DMS53 (cell line): ENCODE measurements at regions not wholly inside any gene's neighbourhood (a gene's known extent, or its start where the extent isn't known, plus 50 kb on each side); places are given as distances from the start of the nearest gene placed in this dataset.
"Not testable (repeated sequence)": the region's sequence is repeated elsewhere in the genome, so short reads cannot be mapped to it uniquely, and the experiment has no call there.

ENCODE experiments used
- DNase-seq: peaks from one replicate; lab custom pipeline; 2025; lab: John Stamatoyannopoulos, UW

- DNase-seq = no peak
Observed at GRCh38 chr9:90521811-90522570, 120.6 kb downstream of the DIRAS2 start.

- DNase-seq = no peak
Observed at GRCh38 chr9:90523958-90524357, 118.7 kb downstream of the DIRAS2 start.

GRCh38 chr9:90526386-90526785, 116.2 kb downstream of the DIRAS2 start:
- DNase-seq = peak; percentile 9

GRCh38 chr9:90536094-90536493, 106.5 kb downstream of the DIRAS2 start:
- not testable (repeated sequence) for DNase-seq

GRCh38 chr9:90538566-90538965, 104.1 kb downstream of the DIRAS2 start:
- DNase-seq = no peak

- DNase-seq = no peak
Observed at GRCh38 chr9:90539286-90539685, 103.3 kb downstream of the DIRAS2 start.

GRCh38 chr9:90540734-90541133, 101.9 kb downstream of the DIRAS2 start:
- no peak for DNase-seq

- no peak for DNase-seq
Observed at GRCh38 chr9:90544488-90544887, 98.1 kb downstream of the DIRAS2 start.

GRCh38 chr9:90546200-90546599, 96.4 kb downstream of the DIRAS2 start:
- peak; percentile 98 for DNase-seq

- peak; percentile 65 for DNase-seq
Observed at GRCh38 chr9:90547896-90548295, 94.7 kb downstream of the DIRAS2 start.

- no peak for DNase-seq
Observed at GRCh38 chr9:90552317-90552716, 90.3 kb downstream of the DIRAS2 start.

GRCh38 chr9:90555351-90556057, 87.1 kb downstream of the DIRAS2 start:
- DNase-seq = peak; percentile 7

- peak; percentile 91 for DNase-seq
Observed at GRCh38 chr9:90556897-90557675, 85.5 kb downstream of the DIRAS2 start.

- no peak for DNase-seq
Observed at GRCh38 chr9:90559075-90560073, 83.2 kb downstream of the DIRAS2 start.
